Naive thymus-derived CD4-positive, alpha-beta T cell (primary cell): ENCODE measurements at regions not wholly inside any gene's neighbourhood (a gene's known extent, or its start where the extent isn't known, plus 50 kb on each side); places are given as distances from the start of the nearest gene placed in this dataset.
"Not testable (repeated sequence)": the region's sequence is repeated elsewhere in the genome, so short reads cannot be mapped to it uniquely, and the experiment has no call there.

Experiments used
- ATAC-seq: fragments of 150-1000 bp; cut with Tn5 transposase; 2 replicates; pipeline ENCODE4 v1.10.0; 2021; ENCODE audit warnings: mild to moderate bottlenecking, moderate library complexity
- CTCF ChIA-PET: fragments of 350-600 bp; sonication (Branson Sonifier 250); formaldehyde crosslinking; loops from one replicate; lab custom pipeline; 2021; ENCODE audit warnings: antibody characterized with exemption; lab: Charles Lee
- POLR2A ChIA-PET: fragments of 350-600 bp; sonication (Branson Sonifier 250); formaldehyde crosslinking; loops from one replicate; lab custom pipeline; 2021; ENCODE audit warnings: antibody characterized with exemption, inconsistent platforms; lab: Charles Lee
- DNase-seq, 9 donors: peaks; one replicate each; pipeline versions ENCODE4 v3.0.0 to v3.0.0-alpha.2; 2020 to 2022; ENCODE audit warnings: mixed read lengths in 1 of 9
- H3K27ac ChIP-seq: one replicate; pipeline ENCODE4 v1.7.0; 2013; ENCODE audit warnings: mild to moderate bottlenecking, low read depth, low read length, moderate library complexity
- H3K27me3 ChIP-seq, 2 donors: one replicate each; pipeline ENCODE4 v1.7.0; 2013; ENCODE audit warnings: low read length in 2 of 2, mild to moderate bottlenecking in 2 of 2, moderate library complexity in 2 of 2; ENCODE audit not compliant: control insufficient read depth in 2 of 2, insufficient read depth in 2 of 2
- H3K36me3 ChIP-seq, 3 experiments: 1 replicate in 2 of 3; 2 replicates in 1 of 3; pipeline ENCODE4 v1.7.0; 2013; ENCODE audit warnings: low read length in 3 of 3, mild to moderate bottlenecking in 3 of 3, moderate library complexity in 1 of 3; ENCODE audit not compliant: insufficient read depth in 3 of 3, control insufficient read depth in 2 of 3
- H3K4me1 ChIP-seq, 2 donors: one replicate each; pipeline ENCODE4 v1.7.0; 2013; ENCODE audit warnings: low read length in 2 of 2, mild to moderate bottlenecking in 2 of 2, moderate library complexity in 1 of 2; ENCODE audit not compliant: control insufficient read depth in 2 of 2, insufficient read depth in 2 of 2
- H3K4me3 ChIP-seq: 2 replicates; pipeline ENCODE4 v1.7.0; 2013; ENCODE audit warnings: mild to moderate bottlenecking, low read length
- H3K9me3 ChIP-seq, 3 experiments: 1 replicate in 2 of 3; 2 replicates in 1 of 3; pipeline ENCODE4 v1.7.0; 2013; ENCODE audit warnings: low read length in 3 of 3; ENCODE audit not compliant: control insufficient read depth in 2 of 3
- H3K27ac Mint-ChIP-seq, 9 donors: one replicate each; pipeline ENCODE4 v1.8.0; 2020 to 2022; ENCODE audit warnings: mixed read lengths in 9 of 9, mild to moderate bottlenecking in 8 of 9, moderate library complexity in 5 of 9, inconsistent platforms in 2 of 9
- H3K27me3 Mint-ChIP-seq, 5 donors: one replicate each; pipeline ENCODE4 v1.8.0; 2021 to 2022; ENCODE audit warnings: mixed read lengths in 5 of 5, mild to moderate bottlenecking in 1 of 5
- H3K36me3 Mint-ChIP-seq, 5 donors: one replicate each; pipeline ENCODE4 v1.8.0; 2020 to 2022; ENCODE audit warnings: mixed read lengths in 5 of 5, mild to moderate bottlenecking in 3 of 5, inconsistent platforms in 1 of 5
- H3K4me1 Mint-ChIP-seq, 7 donors: one replicate each; pipeline ENCODE4 v1.8.0; 2020 to 2022; ENCODE audit warnings: mixed read lengths in 7 of 7, mild to moderate bottlenecking in 3 of 7, inconsistent platforms in 1 of 7
- H3K4me3 Mint-ChIP-seq, 10 donors: one replicate each; pipeline ENCODE4 v1.8.0; 2020 to 2022; ENCODE audit warnings: mild to moderate bottlenecking in 10 of 10, mixed read lengths in 10 of 10, moderate library complexity in 6 of 10, inconsistent platforms in 2 of 10
- H3K9me3 Mint-ChIP-seq, 11 donors: one replicate each; pipeline ENCODE4 v1.8.0; 2020 to 2022; ENCODE audit warnings: mixed read lengths in 11 of 11, mild to moderate bottlenecking in 4 of 11, inconsistent platforms in 1 of 11, moderate library complexity in 1 of 11
- intact Hi-C, 2 donors: fragments of 100-400 bp; cut with micrococcal nuclease; formaldehyde crosslinking; loops; one replicate each; pipeline ENCODE4 v1.15.1; 2023

DNA sequence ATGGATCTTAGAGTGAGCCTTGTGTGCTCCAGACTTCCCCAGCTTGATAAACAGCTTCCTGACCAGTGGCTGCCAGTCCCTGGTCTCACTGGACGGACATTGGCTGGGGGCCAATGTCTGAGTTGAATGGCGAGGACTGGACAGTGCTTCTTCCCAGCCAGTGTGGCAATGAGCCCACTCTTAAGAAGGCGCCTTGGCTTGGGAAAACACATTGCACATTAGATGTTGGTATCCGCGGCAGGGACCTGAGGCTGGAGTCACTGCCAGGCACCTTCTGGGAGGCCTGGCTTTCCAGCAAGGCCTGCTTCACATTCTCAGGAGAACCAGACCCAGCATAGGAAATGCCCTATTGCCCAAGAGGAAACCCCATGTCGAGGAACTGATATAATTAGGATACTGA is 273.5 kb upstream of the PLGLB1 start:
- Mint-ChIP-seq H3K36me3 (peaks cover 0 to 13% (median 0%) of the 10 kb centered on the region in 5 donors), H3K4me1 (peaks cover 0 to 13% (median 4%) of the 10 kb centered on the region in 7 donors)
- H3K27ac Mint-ChIP-seq, DNase-seq, H3K36me3 ChIP-seq, H3K9me3 ChIP-seq, H3K4me3 Mint-ChIP-seq, CTCF ChIA-PET, ATAC-seq, H3K4me1 ChIP-seq, H3K9me3 Mint-ChIP-seq, H3K27ac ChIP-seq, POLR2A ChIA-PET, intact Hi-C loops, H3K27me3 ChIP-seq, H3K27me3 Mint-ChIP-seq, H3K4me3 ChIP-seq: not testable (repeated sequence)

DNA sequence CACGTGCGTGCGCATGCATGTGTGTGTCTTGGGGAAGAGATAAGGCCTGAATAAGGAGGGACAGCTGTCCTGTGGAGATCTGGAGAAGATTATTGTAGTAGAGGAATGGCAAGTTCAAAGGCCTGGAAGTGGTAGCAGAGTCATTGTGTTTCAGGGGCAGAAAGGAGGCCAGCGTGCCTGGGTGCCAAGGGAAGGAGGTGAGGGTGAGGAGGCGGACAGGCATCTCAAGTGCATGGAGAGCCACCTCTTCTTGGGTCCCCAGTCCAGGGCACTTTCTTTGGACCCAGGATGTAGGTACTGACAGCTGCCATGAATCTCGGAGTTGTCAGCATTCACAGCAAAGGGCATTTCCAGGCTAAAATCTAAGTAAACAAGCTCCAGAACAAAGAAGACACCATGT is 279.7 kb upstream of the PLGLB1 start:
- ATAC-seq, H3K4me3 ChIP-seq, H3K27ac Mint-ChIP-seq, H3K4me3 Mint-ChIP-seq, DNase-seq, H3K36me3 ChIP-seq, H3K27me3 ChIP-seq, H3K4me1 ChIP-seq, H3K9me3 Mint-ChIP-seq, H3K9me3 ChIP-seq, intact Hi-C loops, H3K27me3 Mint-ChIP-seq, H3K4me1 Mint-ChIP-seq, H3K27ac ChIP-seq, CTCF ChIA-PET, POLR2A ChIA-PET: not testable (repeated sequence)
- peaks cover 0 to 12% (median 0%) of the 10 kb centered on the region in 5 donors for H3K36me3 Mint-ChIP-seq

- H3K4me3 Mint-ChIP-seq, H3K27ac Mint-ChIP-seq, H3K27ac ChIP-seq, POLR2A ChIA-PET, H3K4me1 Mint-ChIP-seq, intact Hi-C loops, ATAC-seq, H3K4me3 ChIP-seq, H3K9me3 ChIP-seq, H3K36me3 ChIP-seq, DNase-seq, H3K27me3 ChIP-seq, H3K4me1 ChIP-seq, H3K27me3 Mint-ChIP-seq, H3K9me3 Mint-ChIP-seq, CTCF ChIA-PET: not testable (repeated sequence)
- H3K36me3 Mint-ChIP-seq = peaks cover 0 to 12% (median 0%) of the 10 kb centered on the region in 5 donors
These were observed 280.2 kb upstream of the PLGLB1 start for GRCh38 chr2:87301871-87302270.

GRCh38 chr2:87308621-87309020 is 287.0 kb upstream of the PLGLB1 start:
- POLR2A ChIA-PET, CTCF ChIA-PET, ATAC-seq, H3K9me3 Mint-ChIP-seq, H3K4me1 Mint-ChIP-seq, H3K27ac ChIP-seq, H3K9me3 ChIP-seq, intact Hi-C loops, H3K27me3 Mint-ChIP-seq, H3K36me3 ChIP-seq, H3K4me1 ChIP-seq, H3K4me3 Mint-ChIP-seq, DNase-seq, H3K27ac Mint-ChIP-seq, H3K36me3 Mint-ChIP-seq, H3K27me3 ChIP-seq, H3K4me3 ChIP-seq: not testable (repeated sequence)

GRCh38 chr2:87309785-87310184 is 288.1 kb upstream of the PLGLB1 start:
- H3K27ac Mint-ChIP-seq = peak overlapping the region in 1 of 9 donors; percentile 25
- not testable (repeated sequence) for H3K4me1 ChIP-seq

GRCh38 chr2:87311896-87312441 is 290.3 kb upstream of the PLGLB1 start:
- H3K27ac ChIP-seq, H3K9me3 Mint-ChIP-seq, H3K9me3 ChIP-seq, H3K4me1 ChIP-seq, H3K4me3 ChIP-seq, H3K4me1 Mint-ChIP-seq, intact Hi-C loops, POLR2A ChIA-PET, H3K27me3 Mint-ChIP-seq, H3K27ac Mint-ChIP-seq, CTCF ChIA-PET, ATAC-seq, DNase-seq, H3K4me3 Mint-ChIP-seq, H3K27me3 ChIP-seq, H3K36me3 ChIP-seq, H3K36me3 Mint-ChIP-seq: not testable (repeated sequence)

More at GRCh38 chr2:87309785-87310184, 288.1 kb upstream of the PLGLB1 start:
- H3K9me3 Mint-ChIP-seq, intact Hi-C loops, H3K27ac ChIP-seq, H3K9me3 ChIP-seq, H3K4me1 Mint-ChIP-seq, H3K27me3 Mint-ChIP-seq, H3K36me3 Mint-ChIP-seq, H3K4me3 ChIP-seq, DNase-seq, H3K27me3 ChIP-seq, H3K4me3 Mint-ChIP-seq, CTCF ChIA-PET, ATAC-seq, H3K36me3 ChIP-seq, POLR2A ChIA-PET: not testable (repeated sequence)

DNA sequence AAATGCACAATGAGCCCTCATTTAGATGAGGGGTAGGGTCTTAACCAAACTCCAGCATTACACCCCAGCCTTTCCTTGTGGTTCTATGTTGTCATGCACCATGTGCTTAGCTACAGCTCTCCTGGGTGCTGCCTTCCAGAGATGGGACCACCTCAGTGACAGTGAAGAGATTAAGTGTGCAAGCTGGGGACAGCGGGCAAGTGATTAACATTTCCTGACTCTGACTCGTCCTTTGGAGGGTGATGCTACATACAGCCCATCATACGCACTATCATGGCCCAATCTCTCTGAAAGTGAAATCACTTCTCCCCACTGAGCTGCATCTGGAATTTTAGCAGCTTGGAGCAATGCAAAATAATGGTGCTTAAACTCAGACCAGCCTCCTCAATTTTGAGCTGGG is 293.0 kb upstream of the PLGLB1 start:
- H3K9me3 ChIP-seq, H3K27me3 ChIP-seq, ATAC-seq, H3K36me3 Mint-ChIP-seq, DNase-seq, POLR2A ChIA-PET, CTCF ChIA-PET, H3K27me3 Mint-ChIP-seq, H3K4me3 ChIP-seq, intact Hi-C loops, H3K36me3 ChIP-seq, H3K4me1 ChIP-seq, H3K9me3 Mint-ChIP-seq, H3K27ac ChIP-seq: not testable (repeated sequence)
- Mint-ChIP-seq H3K4me1 (peaks cover 0 to 11% (median 0%) of the 10 kb centered on the region in 7 donors), H3K4me3 (peak overlapping the region in 1 of 10 donors; percentile 28), H3K27ac (peak overlapping the region in 1 of 9 donors; percentile 33)
